GM12878 (cell line): ENCODE measurements at regions not wholly inside any gene's neighbourhood (a gene's known extent, or its start where the extent isn't known, plus 50 kb on each side); places are given as distances from the start of the nearest gene placed in this dataset.

Experiments
- ATAC-seq: fragments of 200-7000 bp; cut with Tn5 transposase; 3 replicates; pipeline ENCODE4 v1.9.1; 2020; ENCODE audit warnings: mild to moderate bottlenecking, moderate library complexity
- BruUV-seq: library from RNA; stranded (reverse); fragments of 400-500 nt; replicated peaks from 2 replicates; lab custom pipeline; 2021; lab: Mats Ljungman, UMichigan
- CTCF ChIA-PET: fragments of 300-600 bp; sonication (Branson Sonifier 250); formaldehyde crosslinking; extraction: SDS; loops from one replicate; lab custom pipeline; 2021; ENCODE audit warnings: inconsistent platforms; lab: Yijun Ruan, JAX
- POLR2A ChIA-PET: fragments of 350-600 bp; formaldehyde crosslinking; extraction: SDS; loops from one replicate; lab custom pipeline; 2021; ENCODE audit warnings: inconsistent platforms; lab: Charles Lee
- RAD21 ChIA-PET: fragments of 300-600 bp; sonication (Branson Sonifier 250); formaldehyde crosslinking; loops from one replicate; lab custom pipeline; 2023; ENCODE audit warnings: antibody characterized with exemption; ENCODE audit not compliant: unreplicated experiment; lab: Charles Lee
- SMC1A ChIA-PET: fragments of 300-600 bp; sonication (Branson Sonifier 250); formaldehyde crosslinking; loops from one replicate; lab custom pipeline; 2023; ENCODE audit not compliant: unreplicated experiment, uncharacterized antibody; lab: Charles Lee
- DNase-seq: peaks from one replicate; pipeline ENCODE4 v3.0.0-alpha.2; 2011; ENCODE audit warnings: low read depth, low spot score
- FAIRE-seq: peaks from 3 replicates; lab custom pipeline; 2011; peaks lifted over from hg19 to GRCh38; lab: Jason Lieb, UNC
- H2AFZ ChIP-seq: 2 replicates; pipeline ENCODE4 v1.6.0; 2011; ENCODE audit warnings: low read depth, low read length, control low read depth; ENCODE audit not compliant: control insufficient read depth
- H3K27ac ChIP-seq: 2 replicates; pipeline ENCODE4 v1.5.1; 2011; ENCODE audit warnings: control low read depth; ENCODE audit not compliant: control insufficient read depth, insufficient read depth
- H3K27me3 ChIP-seq, 2 experiments: replicated peaks in 1 of 2; 2 replicates each; pipeline versions ENCODE4 v1.6.0 to v1.6.1; 2011; ENCODE audit warnings: low read length in 1 of 2; ENCODE audit not compliant: control insufficient read depth in 2 of 2, insufficient read depth in 2 of 2
- H3K36me3 ChIP-seq, 2 experiments: 2 replicates each; pipeline ENCODE4 v1.5.1; 2011; ENCODE audit warnings: low read length in 1 of 2; ENCODE audit not compliant: control insufficient read depth in 2 of 2, insufficient read depth in 2 of 2
- H3K4me1 ChIP-seq: 2 replicates; pipeline ENCODE4 v1.6.1; 2011; ENCODE audit warnings: mild to moderate bottlenecking, low read length, moderate library complexity, mixed read lengths; ENCODE audit not compliant: control insufficient read depth, insufficient read depth
- H3K4me2 ChIP-seq: 2 replicates; pipeline ENCODE4 v1.6.0; 2011; ENCODE audit warnings: control low read depth; ENCODE audit not compliant: control insufficient read depth, insufficient read depth
- H3K4me3 ChIP-seq: fragments of 200-600 bp; sonication (generic); 2 replicates; pipeline ENCODE4 v1.5.1; 2016
- H3K79me2 ChIP-seq: 2 replicates; pipeline ENCODE4 v1.6.0; 2011; ENCODE audit warnings: low read length; ENCODE audit not compliant: control insufficient read depth, insufficient read depth
- H3K9ac ChIP-seq: 2 replicates; pipeline ENCODE4 v1.8.0; 2011; ENCODE audit warnings: low read length, control low read depth, mixed read lengths; ENCODE audit not compliant: control insufficient read depth, insufficient read depth
- H3K9me3 ChIP-seq: replicated peaks from 3 replicates; pipeline ENCODE4 v1.5.1; 2011; ENCODE audit warnings: mild to moderate bottlenecking, low read length; ENCODE audit not compliant: control insufficient read depth, insufficient read depth
- H4K20me1 ChIP-seq: 2 replicates; pipeline ENCODE4 v1.6.0; 2011; ENCODE audit not compliant: control insufficient read depth, insufficient read depth
- JUNB ChIP-seq: IDR thresholded peaks from 2 replicates; pipeline ENCODE4 v1.6.1; 2016; ENCODE audit warnings: antibody characterized with exemption, mild to moderate bottlenecking
- MTA3 ChIP-seq: IDR thresholded peaks from 2 replicates; pipeline ENCODE4 v1.6.1; 2012; ENCODE audit warnings: low read length, inconsistent platforms, borderline replicate concordance
- RAD21 ChIP-seq: IDR thresholded peaks from 2 replicates; pipeline ENCODE4 v1.6.1; 2011; ENCODE audit warnings: mild to moderate bottlenecking, low read depth, low read length, moderate library complexity; ENCODE audit not compliant: insufficient read depth
- RUNX3 ChIP-seq: IDR thresholded peaks from 2 replicates; pipeline ENCODE4 v1.6.1; 2012; ENCODE audit warnings: low read length, inconsistent platforms
- SMAD5 ChIP-seq: IDR thresholded peaks from 2 replicates; pipeline ENCODE4 v1.6.1; 2016; ENCODE audit warnings: antibody characterized with exemption, low read depth
- YY1 ChIP-seq: IDR thresholded peaks from 2 replicates; pipeline ENCODE4 v1.6.1; 2011; ENCODE audit warnings: low read depth, mild to moderate bottlenecking, low read length
- WGBS: methylation state at CpG from one replicate; pipeline ENCODE4 v1.1.6; 2016; ENCODE audit warnings: low lambda C conversion rate; ENCODE audit not compliant: insufficient replicate concordance, insufficient coverage; ENCODE audit errors: missing lambda C conversion rate; 5-methylcytosine and 5-hydroxymethylcytosine counted together
- in situ Hi-C: fragments of 300-500 bp; cut with MboI; formaldehyde crosslinking; loops from 9 replicates; pipeline ENCODE4 v1.14.3; 2018; ENCODE audit warnings: mixed read lengths
- intact Hi-C: fragments of 100-400 bp; cut with micrococcal nuclease; formaldehyde crosslinking; loops from one replicate; pipeline ENCODE4 v1.14.2; 2022; ENCODE audit not compliant: unreplicated experiment

DNA sequence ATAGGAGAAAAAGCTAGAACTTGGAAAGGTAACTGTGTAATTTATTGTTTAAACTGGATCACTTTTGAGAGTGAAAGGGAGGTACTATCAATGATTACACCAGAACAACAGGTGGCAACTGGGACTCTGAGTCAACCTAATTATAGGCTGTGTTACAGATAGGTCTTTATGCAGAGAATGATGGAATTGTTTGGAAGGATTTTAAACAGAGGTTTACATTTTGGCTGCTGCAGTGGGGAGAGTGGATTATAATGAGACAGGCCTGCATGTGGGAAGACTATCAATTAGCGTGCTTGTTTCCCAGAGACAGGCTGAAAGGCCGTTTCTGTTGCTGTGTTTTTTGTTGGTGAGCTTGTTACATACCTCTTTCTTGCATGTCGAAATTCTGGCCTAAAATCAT, 432.9 kb downstream of the PLA2G4A start:
- H3K27ac ChIP-seq = no peak overlapping the region
- ChIA-PET RAD21 (no interaction called here), CTCF (no interaction called here), POLR2A (no interaction called here), SMC1A (no interaction called here)
- no peak overlapping the region for H3K4me2 ChIP-seq
- H3K9ac ChIP-seq = no peak overlapping the region
- no peaks in the 10 kb centered on the region for H3K79me2 ChIP-seq
- no peak for ATAC-seq
- no peaks in the 10 kb centered on the region for H3K36me3 ChIP-seq
- TF ChIP-seq RUNX3 (no peak), RAD21 (no peak), SMAD5 (no peak)
- H3K27me3 ChIP-seq = no peaks in the 10 kb centered on the region
- DNase-seq = no peak
- no peaks in the 10 kb centered on the region for H3K9me3 ChIP-seq
- intact Hi-C loops (no loop called here), in situ Hi-C loops (no loop called here)
- no peaks in the 10 kb centered on the region for H3K4me1 ChIP-seq
- H3K4me3 ChIP-seq = no peak overlapping the region
- H4K20me1 ChIP-seq = no peaks in the 10 kb centered on the region
- H2AFZ ChIP-seq = no peak overlapping the region
- BruUV-seq = no TSS peak
- FAIRE-seq = no peak
- 13% methylated on average over 3 of the region's 3 CpGs for WGBS

DNA sequence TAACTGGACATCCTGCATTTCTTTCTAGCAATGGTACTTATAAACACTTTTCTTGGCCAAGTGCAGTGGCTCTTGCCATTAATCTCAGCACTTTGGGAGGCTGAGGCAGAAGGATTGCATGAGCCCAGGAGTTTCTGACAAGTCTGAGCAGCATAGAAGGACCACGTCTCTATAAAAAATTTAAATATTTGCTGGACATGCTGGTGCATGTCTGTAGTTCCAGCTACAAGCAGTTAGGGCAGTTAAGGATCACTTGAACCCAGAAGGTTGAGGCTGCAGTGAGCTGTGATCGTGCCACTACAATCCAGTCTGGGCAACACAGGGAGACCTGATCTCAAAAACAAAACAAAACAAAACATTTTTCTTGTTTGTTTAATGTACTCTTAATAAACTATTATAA, 434.0 kb downstream of the PLA2G4A start:
- no peaks in the 10 kb centered on the region for H3K27me3 ChIP-seq
- no peak overlapping the region for H2AFZ ChIP-seq
- no peaks in the 10 kb centered on the region for H4K20me1 ChIP-seq
- no peak overlapping the region for H3K9ac ChIP-seq
- FAIRE-seq (no peak), DNase-seq (no peak), ATAC-seq (no peak)
- H3K36me3 ChIP-seq = no peaks in the 10 kb centered on the region
- no peaks in the 10 kb centered on the region for H3K4me1 ChIP-seq
- intact Hi-C loops (no loop called here), in situ Hi-C loops (no loop called here)
- TF ChIP-seq MTA3 (no peak), JUNB (no peak), YY1 (no peak)
- no peak overlapping the region for H3K27ac ChIP-seq
- WGBS = 27% methylated on average over 2 of the region's 2 CpGs
- SMC1A ChIA-PET = no interaction called here
- CTCF ChIA-PET = no interaction called here
- H3K4me3 ChIP-seq = no peak overlapping the region
- RAD21 ChIA-PET = no interaction called here
- POLR2A ChIA-PET = no interaction called here
- no peaks in the 10 kb centered on the region for H3K79me2 ChIP-seq
- H3K9me3 ChIP-seq = no peaks in the 10 kb centered on the region
- no peak overlapping the region for H3K4me2 ChIP-seq
- no TSS peak for BruUV-seq
